ENCODE measurements at regions not wholly inside any gene's neighbourhood (a gene's known extent, or its start where the extent isn't known, plus 50 kb on each side); places are given as distances from the start of the nearest gene placed in this dataset.

DNA sequence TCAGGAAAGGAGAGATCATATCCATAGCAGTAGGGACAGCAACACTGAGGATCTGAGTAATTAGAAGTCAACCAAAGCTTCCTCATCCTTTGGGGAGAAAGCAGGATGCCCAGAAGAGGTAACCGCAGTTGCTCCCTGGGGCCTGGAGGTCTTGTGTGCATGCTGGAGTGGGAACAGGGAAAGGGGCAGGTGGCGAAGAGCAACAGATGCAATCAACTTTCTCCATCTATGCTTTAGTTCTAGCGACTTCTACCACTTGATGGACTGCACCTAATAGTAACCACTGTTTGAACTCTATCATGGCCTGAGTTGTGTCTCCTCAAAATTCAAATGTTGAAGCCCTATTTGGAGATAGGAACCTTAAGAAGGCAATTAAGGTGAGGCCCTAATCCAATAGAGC lies 503.8 kb downstream of the NPIPA7 start:
- TF ChIP-seq, protein P1, sequence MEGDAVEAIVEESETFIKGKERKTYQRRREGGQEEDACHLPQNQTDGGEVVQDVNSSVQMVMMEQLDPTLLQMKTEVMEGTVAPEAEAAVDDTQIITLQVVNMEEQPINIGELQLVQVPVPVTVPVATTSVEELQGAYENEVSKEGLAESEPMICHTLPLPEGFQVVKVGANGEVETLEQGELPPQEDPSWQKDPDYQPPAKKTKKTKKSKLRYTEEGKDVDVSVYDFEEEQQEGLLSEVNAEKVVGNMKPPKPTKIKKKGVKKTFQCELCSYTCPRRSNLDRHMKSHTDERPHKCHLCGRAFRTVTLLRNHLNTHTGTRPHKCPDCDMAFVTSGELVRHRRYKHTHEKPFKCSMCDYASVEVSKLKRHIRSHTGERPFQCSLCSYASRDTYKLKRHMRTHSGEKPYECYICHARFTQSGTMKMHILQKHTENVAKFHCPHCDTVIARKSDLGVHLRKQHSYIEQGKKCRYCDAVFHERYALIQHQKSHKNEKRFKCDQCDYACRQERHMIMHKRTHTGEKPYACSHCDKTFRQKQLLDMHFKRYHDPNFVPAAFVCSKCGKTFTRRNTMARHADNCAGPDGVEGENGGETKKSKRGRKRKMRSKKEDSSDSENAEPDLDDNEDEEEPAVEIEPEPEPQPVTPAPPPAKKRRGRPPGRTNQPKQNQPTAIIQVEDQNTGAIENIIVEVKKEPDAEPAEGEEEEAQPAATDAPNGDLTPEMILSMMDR (IDR thresholded peaks at IDR 0.05; ENCODE audit: low read depth, low read length, missing input control): no peak
- TF ChIP-seq RAD21 (IDR thresholded peaks at IDR 0.05) (no peak), YY1 (IDR thresholded peaks at IDR 0.05) (no peak), SP1 (IDR thresholded peaks at IDR 0.05) (no peak), FOXA1 (IDR thresholded peaks at IDR 0.05) (no peak), TAF1 (conservative IDR thresholded peaks at IDR 0.05) (no peak)
- TF ChIP-seq, protein P2, sequence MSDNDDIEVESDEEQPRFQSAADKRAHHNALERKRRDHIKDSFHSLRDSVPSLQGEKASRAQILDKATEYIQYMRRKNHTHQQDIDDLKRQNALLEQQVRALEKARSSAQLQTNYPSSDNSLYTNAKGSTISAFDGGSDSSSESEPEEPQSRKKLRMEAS (IDR thresholded peaks at IDR 0.05): no peak
- TF ChIP-seq, protein P3, sequence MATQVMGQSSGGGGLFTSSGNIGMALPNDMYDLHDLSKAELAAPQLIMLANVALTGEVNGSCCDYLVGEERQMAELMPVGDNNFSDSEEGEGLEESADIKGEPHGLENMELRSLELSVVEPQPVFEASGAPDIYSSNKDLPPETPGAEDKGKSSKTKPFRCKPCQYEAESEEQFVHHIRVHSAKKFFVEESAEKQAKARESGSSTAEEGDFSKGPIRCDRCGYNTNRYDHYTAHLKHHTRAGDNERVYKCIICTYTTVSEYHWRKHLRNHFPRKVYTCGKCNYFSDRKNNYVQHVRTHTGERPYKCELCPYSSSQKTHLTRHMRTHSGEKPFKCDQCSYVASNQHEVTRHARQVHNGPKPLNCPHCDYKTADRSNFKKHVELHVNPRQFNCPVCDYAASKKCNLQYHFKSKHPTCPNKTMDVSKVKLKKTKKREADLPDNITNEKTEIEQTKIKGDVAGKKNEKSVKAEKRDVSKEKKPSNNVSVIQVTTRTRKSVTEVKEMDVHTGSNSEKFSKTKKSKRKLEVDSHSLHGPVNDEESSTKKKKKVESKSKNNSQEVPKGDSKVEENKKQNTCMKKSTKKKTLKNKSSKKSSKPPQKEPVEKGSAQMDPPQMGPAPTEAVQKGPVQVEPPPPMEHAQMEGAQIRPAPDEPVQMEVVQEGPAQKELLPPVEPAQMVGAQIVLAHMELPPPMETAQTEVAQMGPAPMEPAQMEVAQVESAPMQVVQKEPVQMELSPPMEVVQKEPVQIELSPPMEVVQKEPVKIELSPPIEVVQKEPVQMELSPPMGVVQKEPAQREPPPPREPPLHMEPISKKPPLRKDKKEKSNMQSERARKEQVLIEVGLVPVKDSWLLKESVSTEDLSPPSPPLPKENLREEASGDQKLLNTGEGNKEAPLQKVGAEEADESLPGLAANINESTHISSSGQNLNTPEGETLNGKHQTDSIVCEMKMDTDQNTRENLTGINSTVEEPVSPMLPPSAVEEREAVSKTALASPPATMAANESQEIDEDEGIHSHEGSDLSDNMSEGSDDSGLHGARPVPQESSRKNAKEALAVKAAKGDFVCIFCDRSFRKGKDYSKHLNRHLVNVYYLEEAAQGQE (IDR thresholded peaks at IDR 0.05): no peak
- TF ChIP-seq, protein P4, sequence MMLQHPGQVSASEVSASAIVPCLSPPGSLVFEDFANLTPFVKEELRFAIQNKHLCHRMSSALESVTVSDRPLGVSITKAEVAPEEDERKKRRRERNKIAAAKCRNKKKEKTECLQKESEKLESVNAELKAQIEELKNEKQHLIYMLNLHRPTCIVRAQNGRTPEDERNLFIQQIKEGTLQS (IDR thresholded peaks at IDR 0.05): no peak

All from liver (tissue), 3 donors.